ENCODE measurements at regions not wholly inside any gene's neighbourhood (a gene's known extent, or its start where the extent isn't known, plus 50 kb on each side); places are given as distances from the start of the nearest gene placed in this dataset.

DNA sequence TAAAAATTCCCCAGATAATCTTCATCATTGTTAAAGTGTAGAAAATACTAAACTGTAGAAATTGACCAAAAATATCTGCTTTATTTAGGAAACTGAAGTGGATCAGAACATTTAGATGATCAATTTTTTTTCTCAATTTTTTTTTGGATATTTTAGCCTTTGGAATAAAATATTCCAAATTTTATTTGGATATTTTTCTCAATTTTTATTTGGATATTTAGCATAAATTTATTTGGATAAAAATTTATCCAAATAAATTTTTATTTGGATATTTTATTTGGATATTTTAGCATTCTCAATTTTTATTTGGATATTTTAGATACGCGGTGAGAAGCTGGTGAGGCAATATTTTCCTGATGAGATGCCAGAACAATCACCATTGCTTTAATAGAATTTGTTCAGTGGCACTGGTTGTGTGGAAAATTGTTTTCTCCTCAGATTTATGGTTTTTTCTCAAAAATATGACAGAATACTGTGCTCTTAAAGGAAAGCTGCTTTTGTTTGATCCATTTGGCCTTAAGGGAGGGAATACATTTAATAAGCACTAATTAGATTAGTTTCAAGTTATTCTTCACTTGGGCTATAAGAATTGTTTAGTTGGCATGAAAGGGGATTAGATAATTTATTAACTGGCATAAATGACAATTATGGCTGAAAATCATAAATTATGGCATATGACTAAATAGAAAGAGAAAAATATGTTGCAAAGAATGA lies 470.1 kb downstream of the MFSD1 start:
- Histone ChIP-seq H3K9me3 (no peaks in the 10 kb centered on the region), H3K4me3 (no peak overlapping the region), H3K27me3 (replicated peaks; ENCODE audit: insufficient read depth) (no peaks in the 10 kb centered on the region), H3K27ac (no peak overlapping the region), H3K4me1 (replicated peaks) (no peaks in the 10 kb centered on the region), H3K36me3 (no peaks in the 10 kb centered on the region)
- intact Hi-C loops (cut with DNase I) = no loop called here
- DNase-seq (ENCODE audit: low spot score) = no peak
- TF ChIP-seq POLR2AphosphoS5 (IDR thresholded peaks at IDR 0.05) = no peak
- no peak for TF ChIP-seq CTCF (IDR thresholded peaks at IDR 0.05)
- TF ChIP-seq POLR2A (IDR thresholded peaks at IDR 0.05) = no peak
- WGBS = 81% methylated on average over 2 of the region's 2 CpGs

- no peak overlapping the region for H3K27ac ChIP-seq
- H3K9me3 ChIP-seq = no peaks in the 10 kb centered on the region
- intact Hi-C loops (cut with DNase I) = no loop called here
- 42% methylated on average over 5 of the region's 5 CpGs for whole genome bisulfite sequencing
- no peaks in the 10 kb centered on the region for H3K4me1 ChIP-seq (replicated peaks)
- no peak for TF ChIP-seq CTCF (IDR thresholded peaks at IDR 0.05)
- no peak for TF ChIP-seq POLR2A (IDR thresholded peaks at IDR 0.05)
- TF ChIP-seq POLR2AphosphoS5 (IDR thresholded peaks at IDR 0.05) = no peak
- H3K4me3 ChIP-seq = no peak overlapping the region
- H3K36me3 ChIP-seq = no peaks in the 10 kb centered on the region
- no peak for DNase-seq (ENCODE audit: low spot score)
- H3K27me3 ChIP-seq (replicated peaks; ENCODE audit: insufficient read depth) = no peaks in the 10 kb centered on the region
Measured at GRCh38 chr3:159273070-159273469, 471.2 kb downstream of the MFSD1 start.

DNA sequence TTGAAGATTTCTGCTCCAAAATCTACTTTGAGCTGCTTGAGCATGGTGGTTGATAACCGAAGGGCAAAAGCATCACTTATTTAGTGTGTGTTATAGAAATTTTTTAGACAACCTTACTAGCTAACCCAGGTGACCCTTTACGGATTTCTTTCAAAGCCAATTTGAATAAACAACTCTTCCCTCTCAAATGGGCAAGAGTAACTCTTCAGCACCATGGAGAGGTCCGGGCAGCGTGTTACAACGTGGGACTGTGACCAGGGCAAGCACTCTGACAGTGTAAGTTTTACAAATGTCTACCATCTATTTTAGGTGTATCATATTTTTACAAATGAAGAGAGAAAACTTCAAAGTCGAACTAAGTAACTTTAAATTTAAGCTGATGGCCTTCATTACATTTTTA lies 471.8 kb downstream of the MFSD1 start:
- Histone ChIP-seq H3K4me3 (no peak overlapping the region), H3K36me3 (no peaks in the 10 kb centered on the region), H3K27me3 (replicated peaks; ENCODE audit: insufficient read depth) (no peaks in the 10 kb centered on the region), H3K4me1 (replicated peaks) (no peaks in the 10 kb centered on the region), H3K27ac (no peak overlapping the region), H3K9me3 (no peaks in the 10 kb centered on the region)
- 6% methylated on average over 6 of the region's 6 CpGs for WGBS
- no peak for TF ChIP-seq POLR2AphosphoS5 (IDR thresholded peaks at IDR 0.05)
- TF ChIP-seq POLR2A (IDR thresholded peaks at IDR 0.05) = no peak
- TF ChIP-seq CTCF (IDR thresholded peaks at IDR 0.05) = no peak
- intact Hi-C loops (cut with DNase I) = no loop called here
- DNase-seq (ENCODE audit: low spot score) = no peak

DNA sequence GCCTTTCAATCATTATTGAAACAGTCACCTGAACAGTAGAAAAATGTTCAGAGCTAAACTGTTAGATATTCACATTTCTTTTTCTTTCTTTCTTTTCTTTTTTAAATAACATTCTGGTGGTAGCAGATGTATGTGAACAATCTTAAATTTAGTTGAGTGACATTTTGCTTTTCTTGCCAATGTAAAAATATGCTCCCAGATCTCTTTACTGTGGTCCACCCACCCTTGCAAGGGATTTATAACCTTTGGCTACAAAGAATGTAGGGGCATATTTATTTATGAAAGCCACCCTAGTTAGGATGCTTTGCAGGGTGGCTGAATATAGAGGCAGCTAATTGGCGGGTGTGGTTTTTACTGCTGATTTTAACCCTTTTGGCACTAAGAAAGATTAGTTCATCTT lies 473.9 kb downstream of the MFSD1 start:
- H3K36me3 ChIP-seq = no peaks in the 10 kb centered on the region
- no peak for TF ChIP-seq POLR2AphosphoS5 (IDR thresholded peaks at IDR 0.05)
- no peak for TF ChIP-seq POLR2A (IDR thresholded peaks at IDR 0.05)
- TF ChIP-seq CTCF (IDR thresholded peaks at IDR 0.05) = no peak
- no peaks in the 10 kb centered on the region for H3K9me3 ChIP-seq
- no peaks in the 10 kb centered on the region for H3K4me1 ChIP-seq (replicated peaks)
- no peak overlapping the region for H3K27ac ChIP-seq
- H3K4me3 ChIP-seq = no peak overlapping the region
- H3K27me3 ChIP-seq (replicated peaks; ENCODE audit: insufficient read depth) = no peaks in the 10 kb centered on the region
- intact Hi-C loops (cut with DNase I) = no loop called here
- WGBS = 46% methylated on average over 1 of the region's 1 CpG
- DNase-seq (ENCODE audit: low spot score) = no peak

DNA sequence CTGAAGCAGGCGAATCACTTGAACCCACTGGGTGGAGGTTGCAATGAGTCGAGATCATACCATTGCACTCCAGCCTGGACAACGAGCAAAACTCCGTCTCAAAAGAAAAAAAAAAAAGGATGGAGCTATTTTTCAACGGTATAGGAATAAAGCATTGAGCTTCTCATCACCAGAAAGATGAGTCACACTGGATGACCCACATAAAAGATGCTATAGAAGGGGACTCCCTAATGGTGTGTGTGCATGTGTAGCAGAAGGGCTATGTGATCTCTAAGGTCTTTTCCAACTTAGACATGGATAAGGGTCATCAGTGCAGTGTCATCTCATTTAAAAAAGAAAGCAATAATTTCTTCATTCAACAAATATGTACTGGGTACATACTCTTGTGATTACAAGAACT lies 476.0 kb downstream of the MFSD1 start:
- TF ChIP-seq POLR2AphosphoS5 (IDR thresholded peaks at IDR 0.05) (no peak), POLR2A (IDR thresholded peaks at IDR 0.05) (no peak), CTCF (IDR thresholded peaks at IDR 0.05) (no peak)
- Histone ChIP-seq H3K9me3 (no peaks in the 10 kb centered on the region), H3K4me1 (replicated peaks) (no peaks in the 10 kb centered on the region), H3K27me3 (replicated peaks; ENCODE audit: insufficient read depth) (no peaks in the 10 kb centered on the region), H3K36me3 (no peaks in the 10 kb centered on the region), H3K27ac (no peak overlapping the region), H3K4me3 (no peak overlapping the region)
- intact Hi-C loops (cut with DNase I) = no loop called here
- no peak for DNase-seq (ENCODE audit: low spot score)
- 77% methylated on average over 5 of the region's 5 CpGs for WGBS
